CD4-positive, alpha-beta T cell treated with Interleukin-6 for 4 hours (primary cell): ENCODE measurements at regions not wholly inside any gene's neighbourhood (a gene's known extent, or its start where the extent isn't known, plus 50 kb on each side); places are given as distances from the start of the nearest gene placed in this dataset.
"Not testable (repeated sequence)": the region's sequence is repeated elsewhere in the genome, so short reads cannot be mapped to it uniquely, and the experiment has no call there.

Source experiments
- DNase-seq: peaks from one replicate; pipeline ENCODE4 v3.0.0-alpha.2; 2020; ENCODE audit warnings: mixed read lengths

GRCh38 chr21:15638856-15639549 is 90.8 kb upstream of the USP25 start:
- no peak for DNase-seq

- not testable (repeated sequence) for DNase-seq
Observed at GRCh38 chr21:15640113-15640512, 89.7 kb upstream of the USP25 start.

DNA sequence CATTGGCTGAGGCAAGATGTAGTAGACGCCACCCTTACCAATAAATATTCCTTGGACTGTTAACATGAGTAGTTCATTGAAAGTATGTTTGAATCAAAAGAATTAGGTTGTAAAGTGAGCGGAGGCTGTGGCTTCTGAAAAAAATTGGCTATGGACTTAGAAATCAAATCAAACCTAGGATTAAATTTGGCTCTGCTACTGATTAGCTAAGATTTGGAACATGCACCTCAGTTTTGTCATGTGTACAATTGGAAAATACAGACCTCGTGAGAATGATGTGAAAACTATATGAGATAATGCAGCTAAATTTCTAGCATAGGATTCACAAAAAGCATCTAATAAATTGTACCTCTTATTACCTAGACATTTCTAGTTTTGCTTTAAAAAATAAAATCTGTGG is 85.3 kb upstream of the USP25 start:
- DNase-seq, result no peak

GRCh38 chr21:15645830-15646229 is 84.0 kb upstream of the USP25 start:
- DNase-seq, result no peak

DNA sequence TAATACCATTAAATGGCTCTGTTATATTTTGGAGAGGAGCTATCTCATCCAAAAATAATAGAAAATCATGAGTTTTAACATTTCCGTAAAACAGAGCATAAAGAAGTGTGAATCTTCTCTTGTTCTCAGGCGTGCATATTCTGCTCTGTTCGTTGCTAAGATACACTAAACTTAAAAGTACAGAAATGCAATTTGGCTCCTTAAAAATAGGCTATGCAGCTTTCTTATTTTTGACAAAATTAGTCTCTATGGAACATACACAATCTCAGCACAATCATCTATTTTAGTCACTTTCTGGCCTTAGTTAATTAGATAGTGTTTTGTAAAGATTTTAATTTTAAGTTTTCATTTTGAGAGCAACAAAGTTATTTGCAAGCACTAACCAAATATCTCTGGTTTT is 79.0 kb upstream of the USP25 start:
- no peak for DNase-seq

GRCh38 chr21:15651172-15651571 is 78.6 kb upstream of the USP25 start:
- no peak for DNase-seq

GRCh38 chr21:15653710-15654109 is 76.1 kb upstream of the USP25 start:
- DNase-seq, result no peak

GRCh38 chr21:15654171-15654570 is 75.6 kb upstream of the USP25 start:
- DNase-seq, result no peak

- no peak for DNase-seq
Observed at GRCh38 chr21:15659753-15660422, 69.9 kb upstream of the USP25 start.

DNA sequence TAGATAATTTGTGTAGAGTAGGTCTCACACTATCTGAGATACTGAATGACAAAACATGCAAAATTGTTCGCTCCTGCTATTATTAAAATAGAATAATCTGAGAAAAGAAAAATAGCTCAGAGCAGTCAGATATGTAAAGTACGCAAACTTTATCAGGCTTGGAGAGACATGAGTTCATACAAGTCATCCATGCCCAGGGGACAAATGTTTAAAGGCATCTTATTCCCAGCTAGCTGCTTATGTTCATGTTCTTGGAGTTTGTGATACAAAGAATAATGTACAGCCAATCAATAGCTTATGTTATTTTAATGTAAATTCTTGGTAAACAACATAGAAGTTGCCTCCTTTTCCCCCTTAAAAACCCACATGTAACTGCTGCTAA is 69.4 kb upstream of the USP25 start:
- DNase-seq, result no peak

GRCh38 chr21:15667010-15667409 is 62.8 kb upstream of the USP25 start:
- DNase-seq, result no peak

- DNase-seq, result no peak
Observed at GRCh38 chr21:15667819-15668218, 62.0 kb upstream of the USP25 start.

- DNase-seq, result no peak
Observed at GRCh38 chr21:15669247-15669646, 60.5 kb upstream of the USP25 start.

DNA sequence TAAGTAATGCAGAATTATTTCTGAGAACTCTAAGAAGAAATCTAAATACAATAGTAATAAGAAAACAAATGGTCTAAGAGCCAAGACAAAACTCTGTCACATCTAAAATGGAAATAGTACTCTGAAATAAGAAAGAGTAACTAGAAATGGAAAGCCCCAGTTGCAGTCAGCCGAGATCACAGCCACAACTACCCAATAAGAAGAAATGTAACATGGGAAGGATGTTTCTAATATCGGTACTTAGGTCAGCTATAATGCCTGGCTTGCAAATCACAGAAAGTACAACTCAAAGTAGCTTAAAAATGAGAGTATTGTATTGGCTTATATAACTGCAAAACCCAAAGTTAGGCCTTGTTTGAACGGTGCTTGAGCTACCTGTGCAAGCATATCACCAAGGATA is 58.6 kb upstream of the USP25 start:
- no peak for DNase-seq

GRCh38 chr21:15672578-15672977 is 57.2 kb upstream of the USP25 start:
- DNase-seq, result not testable (repeated sequence)

- no peak for DNase-seq
Observed at GRCh38 chr21:15676935-15677334, 52.8 kb upstream of the USP25 start.

GRCh38 chr21:15679630-15680029 is 50.2 kb upstream of the USP25 start:
- DNase-seq, result peak; percentile 28
